Ovary (tissue), 7 donors: ENCODE measurements at regions not wholly inside any gene's neighbourhood (a gene's known extent, or its start where the extent isn't known, plus 50 kb on each side); places are given as distances from the start of the nearest gene placed in this dataset.
"Not testable (repeated sequence)": the region's sequence is repeated elsewhere in the genome, so short reads cannot be mapped to it uniquely, and the experiment has no call there.

Source experiments
- DNase-seq, 5 donors: peaks; one replicate each; pipeline ENCODE4 v3.0.0-alpha.2; 2019 to 2020
- H3K27ac ChIP-seq, 2 donors: fragments of 200-600 bp; one replicate each; pipeline versions ENCODE4 v1.5.1 to v1.8.0; 2019 to 2022
- H3K27me3 ChIP-seq: fragments of 200-600 bp; one replicate; pipeline ENCODE4 v1.8.0; 2022
- H3K36me3 ChIP-seq: fragments of 200-600 bp; sonication (generic); one replicate; pipeline ENCODE4 v1.5.1; 2019
- H3K4me1 ChIP-seq: one replicate; pipeline ENCODE4 v1.8.1; 2013; ENCODE audit warnings: mild to moderate bottlenecking, moderate library complexity; ENCODE audit not compliant: insufficient read depth
- H3K4me3 ChIP-seq: fragments of 200-600 bp; sonication (generic); one replicate; pipeline ENCODE4 v1.5.1; 2017
- H3K9me3 ChIP-seq, 2 donors: fragments of 200-600 bp in 1 of 2; sonication (generic) in 1 of 2; one replicate each; pipeline versions ENCODE4 v1.5.1 to v1.8.1; 2013 to 2019; ENCODE audit warnings: mild to moderate bottlenecking in 1 of 2, moderate library complexity in 1 of 2
- EP300 ChIP-seq: sonication (generic); formaldehyde crosslinking; IDR thresholded peaks from one replicate; pipeline ENCODE4 v1.6.1; 2017; ENCODE audit warnings: antibody characterized with exemption
- POLR2A ChIP-seq: fragments of 450-650 bp; IDR thresholded peaks from one replicate; pipeline ENCODE4 v1.6.1; 2017; ENCODE audit warnings: antibody characterized with exemption, mild to moderate bottlenecking, moderate library complexity
- WGBS, 3 donors: extraction: QIAGEN DNeasy Blood & Tissue Kit in 1 of 3; methylation state at CpG; one replicate each; pipeline versions ENCODE4 v1.1.5 to v1.1.7; 2013 to 2017; 5-methylcytosine and 5-hydroxymethylcytosine counted together
- intact Hi-C, 4 donors: fragments of 100-400 bp; cut with DNase I; formaldehyde crosslinking; loops; one replicate each; pipeline versions ENCODE4 v1.11.0 to v1.15.1; 2022 to 2023
- TF ChIP-seq, protein P1 (sequence below), 3 donors: fragments of 450-650 bp in 2 of 3; fragments of 200-600 bp in 1 of 3; IDR thresholded peaks; one replicate each; pipeline versions ENCODE4 v1.5.1 to v1.8.0; 2016 to 2022; ENCODE audit warnings: antibody characterized with exemption in 3 of 3, mild to moderate bottlenecking in 1 of 3
- donor health status: DM: no; HTN: no; CAD: no; lungs with moderate emphysema.
- donor health status: DM: no; HTN: no; CAD: no.
- donor health status: Bipolar disorder and iron deficiency.
- donor health status: DM: no; HTN: no; CAD: no.
- donor health status: DM: yes; HTN: yes; CAD: no.

DNA sequence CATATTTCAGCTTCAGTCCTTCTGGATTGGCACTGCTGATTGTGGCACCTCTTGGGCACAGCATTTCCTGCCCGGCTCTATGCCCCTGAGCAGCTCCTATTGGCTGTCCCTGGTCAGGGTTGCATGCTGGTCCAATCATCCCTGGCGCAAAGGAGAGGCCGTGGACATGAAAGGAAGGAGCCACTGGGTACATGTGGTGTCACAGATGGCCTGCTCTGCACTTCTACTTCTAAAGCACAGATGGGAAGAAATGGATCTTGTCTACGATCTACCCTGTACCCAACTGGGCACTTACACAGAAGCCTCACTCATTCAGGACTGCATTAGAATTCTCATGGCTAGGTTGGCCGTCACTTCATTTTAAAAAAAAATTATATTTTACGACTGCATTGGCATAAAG is 232.5 kb downstream of the SHQ1 start:
- Histone ChIP-seq H3K27me3 (no peaks in the 10 kb centered on the region), H3K4me1 (no peaks in the 10 kb centered on the region), H3K9me3 (no peaks in the 10 kb centered on the region), H3K4me3 (no peak overlapping the region), H3K27ac (no peak overlapping the region), H3K36me3 (no peaks in the 10 kb centered on the region)
- no peak for DNase-seq
- 80 to 96% (median 96%) methylated on average over 6 of the region's 6 CpGs for WGBS, 3 donors
- TF ChIP-seq, protein P1, sequence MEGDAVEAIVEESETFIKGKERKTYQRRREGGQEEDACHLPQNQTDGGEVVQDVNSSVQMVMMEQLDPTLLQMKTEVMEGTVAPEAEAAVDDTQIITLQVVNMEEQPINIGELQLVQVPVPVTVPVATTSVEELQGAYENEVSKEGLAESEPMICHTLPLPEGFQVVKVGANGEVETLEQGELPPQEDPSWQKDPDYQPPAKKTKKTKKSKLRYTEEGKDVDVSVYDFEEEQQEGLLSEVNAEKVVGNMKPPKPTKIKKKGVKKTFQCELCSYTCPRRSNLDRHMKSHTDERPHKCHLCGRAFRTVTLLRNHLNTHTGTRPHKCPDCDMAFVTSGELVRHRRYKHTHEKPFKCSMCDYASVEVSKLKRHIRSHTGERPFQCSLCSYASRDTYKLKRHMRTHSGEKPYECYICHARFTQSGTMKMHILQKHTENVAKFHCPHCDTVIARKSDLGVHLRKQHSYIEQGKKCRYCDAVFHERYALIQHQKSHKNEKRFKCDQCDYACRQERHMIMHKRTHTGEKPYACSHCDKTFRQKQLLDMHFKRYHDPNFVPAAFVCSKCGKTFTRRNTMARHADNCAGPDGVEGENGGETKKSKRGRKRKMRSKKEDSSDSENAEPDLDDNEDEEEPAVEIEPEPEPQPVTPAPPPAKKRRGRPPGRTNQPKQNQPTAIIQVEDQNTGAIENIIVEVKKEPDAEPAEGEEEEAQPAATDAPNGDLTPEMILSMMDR (IDR thresholded peaks at IDR 0.05) = no peak
- TF ChIP-seq EP300 (no peak), POLR2A (no peak)
- intact Hi-C loops = no loop called here

- Histone ChIP-seq H3K27ac (no peak overlapping the region), H3K36me3 (no peaks in the 10 kb centered on the region), H3K9me3 (no peaks in the 10 kb centered on the region), H3K4me1 (no peaks in the 10 kb centered on the region), H3K27me3 (no peaks in the 10 kb centered on the region), H3K4me3 (no peak overlapping the region)
- DNase-seq = no peak
- intact Hi-C loops = no loop called here
- no peak for TF ChIP-seq POLR2A
- TF ChIP-seq EP300 = no peak
- TF ChIP-seq, protein P1 (IDR thresholded peaks at IDR 0.05) = no peak
- WGBS, 3 donors = 70 to 77% (median 74%) methylated on average over 3 of the region's 3 CpGs
These were observed 233.1 kb downstream of the SHQ1 start for GRCh38 chr3:72615182-72615581.

GRCh38 chr3:72614394-72615074 is 233.7 kb downstream of the SHQ1 start:
- intact Hi-C loops = no loop called here
- H3K4me1 ChIP-seq = no peaks in the 10 kb centered on the region
- 88 to 91% (median 89%) methylated on average over 5 of the region's 5 CpGs for WGBS, 3 donors
- no peaks in the 10 kb centered on the region for H3K36me3 ChIP-seq
- H3K9me3 ChIP-seq = no peaks in the 10 kb centered on the region
- no peak overlapping the region for H3K4me3 ChIP-seq
- no peak for DNase-seq
- no peaks in the 10 kb centered on the region for H3K27me3 ChIP-seq
- no peak overlapping the region for H3K27ac ChIP-seq
- TF ChIP-seq, protein P1 (IDR thresholded peaks at IDR 0.05) = no peak
- no peak for TF ChIP-seq EP300
- no peak for TF ChIP-seq POLR2A

DNA sequence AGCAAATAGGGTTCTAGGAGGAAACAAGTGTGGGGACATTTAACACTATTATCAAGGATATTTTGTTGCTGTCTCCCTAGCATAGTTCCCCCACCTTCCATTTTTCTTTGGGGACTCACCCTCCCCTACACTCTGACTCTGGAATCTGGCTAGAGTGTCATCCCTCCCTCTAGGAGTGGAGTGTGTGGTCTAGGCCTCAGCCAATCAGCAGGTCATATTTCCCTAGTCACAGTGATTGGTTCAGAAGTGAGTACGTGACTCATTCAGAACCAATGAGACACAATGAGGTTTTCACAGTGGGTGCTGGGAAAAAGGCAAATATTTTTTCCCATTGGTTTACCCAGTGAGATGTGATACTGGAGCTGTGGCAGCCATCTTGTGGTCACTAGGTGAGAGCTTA is 234.4 kb downstream of the SHQ1 start:
- TF ChIP-seq EP300 (no peak), POLR2A (no peak)
- TF ChIP-seq, protein P1 (IDR thresholded peaks at IDR 0.05) = no peak
- Histone ChIP-seq H3K4me1 (no peaks in the 10 kb centered on the region), H3K9me3 (no peaks in the 10 kb centered on the region), H3K27ac (no peak overlapping the region), H3K4me3 (no peak overlapping the region), H3K36me3 (no peaks in the 10 kb centered on the region), H3K27me3 (no peaks in the 10 kb centered on the region)
- DNase-seq = no peak
- WGBS, 3 donors = 92 to 100% (median 93%) methylated on average over 1 of the region's 1 CpG
- intact Hi-C loops = no loop called here

- H3K27ac ChIP-seq = not testable (repeated sequence)
- WGBS, 3 donors = 89 to 98% (median 95%) methylated on average over 5 of the region's 5 CpGs
These were observed 239.1 kb downstream of the SHQ1 start for GRCh38 chr3:72609114-72609513.

More at GRCh38 chr3:72609114-72609513, 239.1 kb downstream of the SHQ1 start:
- H3K4me1 ChIP-seq, intact Hi-C loops, DNase-seq, H3K4me3 ChIP-seq, H3K9me3 ChIP-seq, H3K27me3 ChIP-seq, H3K36me3 ChIP-seq: not testable (repeated sequence)
